Peyer's patch (tissue), 4 donors: ENCODE measurements at regions not wholly inside any gene's neighbourhood (a gene's known extent, or its start where the extent isn't known, plus 50 kb on each side); places are given as distances from the start of the nearest gene placed in this dataset.

Experiments
- POLR2A ChIP-seq, 2 donors: fragments of 450-650 bp; IDR thresholded peaks; one replicate each; pipeline ENCODE4 v1.5.1; 2017; ENCODE audit warnings: antibody characterized with exemption in 2 of 2, mild to moderate bottlenecking in 2 of 2, moderate library complexity in 2 of 2
- TF ChIP-seq, protein P1 (sequence below), 6 experiments: fragments of 450-650 bp in 4 of 6; fragments of 200-600 bp in 2 of 6; sonication (generic) in 1 of 6; IDR thresholded peaks; one replicate each; pipeline ENCODE4 v1.5.1; 2017 to 2019; ENCODE audit warnings: antibody characterized with exemption in 6 of 6, mild to moderate bottlenecking in 3 of 6, moderate library complexity in 1 of 6

- TF ChIP-seq, protein P1, sequence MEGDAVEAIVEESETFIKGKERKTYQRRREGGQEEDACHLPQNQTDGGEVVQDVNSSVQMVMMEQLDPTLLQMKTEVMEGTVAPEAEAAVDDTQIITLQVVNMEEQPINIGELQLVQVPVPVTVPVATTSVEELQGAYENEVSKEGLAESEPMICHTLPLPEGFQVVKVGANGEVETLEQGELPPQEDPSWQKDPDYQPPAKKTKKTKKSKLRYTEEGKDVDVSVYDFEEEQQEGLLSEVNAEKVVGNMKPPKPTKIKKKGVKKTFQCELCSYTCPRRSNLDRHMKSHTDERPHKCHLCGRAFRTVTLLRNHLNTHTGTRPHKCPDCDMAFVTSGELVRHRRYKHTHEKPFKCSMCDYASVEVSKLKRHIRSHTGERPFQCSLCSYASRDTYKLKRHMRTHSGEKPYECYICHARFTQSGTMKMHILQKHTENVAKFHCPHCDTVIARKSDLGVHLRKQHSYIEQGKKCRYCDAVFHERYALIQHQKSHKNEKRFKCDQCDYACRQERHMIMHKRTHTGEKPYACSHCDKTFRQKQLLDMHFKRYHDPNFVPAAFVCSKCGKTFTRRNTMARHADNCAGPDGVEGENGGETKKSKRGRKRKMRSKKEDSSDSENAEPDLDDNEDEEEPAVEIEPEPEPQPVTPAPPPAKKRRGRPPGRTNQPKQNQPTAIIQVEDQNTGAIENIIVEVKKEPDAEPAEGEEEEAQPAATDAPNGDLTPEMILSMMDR (IDR thresholded peaks at IDR 0.05) = no peak
- no peak for TF ChIP-seq POLR2A (IDR thresholded peaks at IDR 0.05)
These were observed 58.4 kb upstream of the IGSF21 start for GRCh38 chr1:18049228-18049627.
